ENCODE measurements at regions not wholly inside any gene's neighbourhood (a gene's known extent, or its start where the extent isn't known, plus 50 kb on each side); places are given as distances from the start of the nearest gene placed in this dataset.

- no peak for DNase-seq
Measured at GRCh38 chr5:54363669-54364068, 53.3 kb upstream of the ARL15 start.

- no peak for DNase-seq
Measured at GRCh38 chr5:54362992-54363625, 52.7 kb upstream of the ARL15 start.

- DNase-seq = no peak
Measured at GRCh38 chr5:54362434-54362833, 52.1 kb upstream of the ARL15 start.

- no peak for DNase-seq
Measured at GRCh38 chr5:54361691-54362411, 51.5 kb upstream of the ARL15 start.

- DNase-seq = no peak
Measured at GRCh38 chr5:54360925-54361662, 50.7 kb upstream of the ARL15 start.
